HFF-Myc (cell line): ENCODE measurements at regions not wholly inside any gene's neighbourhood (a gene's known extent, or its start where the extent isn't known, plus 50 kb on each side); places are given as distances from the start of the nearest gene placed in this dataset.

Source experiments
- DNase-seq: peaks from one replicate; pipeline ENCODE4 v3.0.0-alpha.2; 2011; ENCODE audit warnings: low read depth; ENCODE audit errors: extremely low read depth
- H3K4me3 ChIP-seq: replicated peaks from 2 replicates; pipeline ENCODE4 v1.5.1; 2011; ENCODE audit warnings: low read depth, mild to moderate bottlenecking, control low read depth, low read length
- CTCF ChIP-seq: IDR thresholded peaks from 2 replicates; pipeline ENCODE4 v1.5.1; 2012; ENCODE audit warnings: mild to moderate bottlenecking, low read depth, low read length, control low read depth; ENCODE audit errors: missing control alignments

DNA sequence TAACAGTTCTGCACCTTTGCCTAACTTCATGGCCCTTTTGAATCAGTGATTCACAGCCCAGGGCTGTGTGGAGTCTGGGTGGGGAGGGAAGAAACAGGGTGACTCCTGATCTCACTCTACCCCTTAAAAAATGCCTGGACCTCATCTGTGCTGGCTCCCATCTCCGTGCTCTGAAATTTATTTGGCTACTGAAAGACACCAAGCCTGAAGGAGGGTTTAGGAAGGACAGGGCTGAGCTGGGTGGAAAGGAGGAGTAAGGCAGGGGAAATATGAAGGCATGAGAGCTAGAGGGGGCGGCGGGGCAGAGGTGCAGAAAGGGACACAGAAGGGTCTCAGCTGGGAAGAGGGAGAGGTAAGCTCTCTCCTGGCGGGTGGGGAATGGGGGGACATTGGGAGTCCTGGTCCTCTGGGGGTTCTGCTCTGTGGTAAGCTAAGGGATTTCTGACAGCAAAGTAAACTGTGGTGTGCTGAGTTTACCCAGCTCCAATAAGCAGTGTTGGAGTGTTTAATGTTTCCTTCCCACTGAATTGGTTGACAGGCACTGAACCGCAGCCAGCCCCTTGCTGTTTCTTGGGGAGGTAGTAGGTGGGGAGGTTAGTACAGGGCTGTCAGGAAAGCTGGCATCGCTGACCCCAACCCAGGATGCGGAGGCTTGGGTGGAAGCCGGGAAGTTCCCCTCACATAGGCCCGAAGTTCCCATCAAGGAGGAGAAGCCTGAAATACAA, 71.1 kb downstream of the RPUSD4 start:
- no peak for DNase-seq
- TF ChIP-seq CTCF, result no peak
- H3K4me3 ChIP-seq, result no peak overlapping the region

DNA sequence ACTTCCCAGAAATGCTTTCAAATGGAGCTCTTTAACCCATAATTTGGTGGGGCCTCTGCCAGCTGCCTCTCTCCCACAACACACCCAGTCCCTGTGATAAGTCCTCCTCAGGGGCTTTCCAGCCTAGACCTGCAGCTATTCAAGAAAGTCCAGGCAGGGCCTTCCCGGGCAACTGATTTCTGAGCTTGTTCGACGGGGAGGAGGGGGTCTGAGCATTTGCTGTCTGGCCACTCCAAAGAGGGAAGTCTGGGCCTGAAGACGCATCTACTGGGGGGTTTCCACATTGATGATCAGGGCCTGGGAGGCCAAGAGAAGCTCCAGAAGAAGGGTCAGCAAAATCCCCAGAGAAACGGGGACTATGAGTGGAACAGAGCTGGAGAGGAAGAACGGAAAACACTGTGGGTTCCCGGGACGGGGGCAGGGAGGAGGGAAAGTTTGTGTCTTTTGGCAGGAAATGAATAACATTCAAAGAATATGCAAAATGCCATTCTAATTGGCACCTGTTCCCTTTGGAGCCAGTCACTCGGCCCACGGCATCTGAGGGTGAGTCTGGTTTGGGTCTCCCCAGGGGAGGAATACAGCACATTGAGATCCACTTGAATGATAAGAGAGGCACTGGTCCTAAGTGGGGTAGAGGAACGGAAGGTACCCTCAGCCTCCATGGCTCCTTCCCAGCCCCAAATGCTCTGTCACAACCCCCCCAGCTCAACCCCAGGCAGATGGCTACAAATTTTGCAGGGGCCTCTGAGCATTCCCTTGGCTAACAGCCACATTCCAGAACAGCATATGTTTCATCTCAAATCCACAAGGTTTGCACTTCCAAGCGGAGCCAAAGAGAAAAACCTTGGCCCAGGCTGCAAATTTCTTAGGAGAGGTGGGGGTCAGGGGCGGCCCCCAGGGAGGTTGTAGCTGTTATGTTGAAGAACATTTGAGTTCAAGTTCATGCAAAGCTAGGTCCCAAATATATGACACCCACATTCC, 72.0 kb downstream of the RPUSD4 start:
- DNase-seq, result no peak
- no peak overlapping the region for H3K4me3 ChIP-seq
- TF ChIP-seq CTCF, result no peak

DNA sequence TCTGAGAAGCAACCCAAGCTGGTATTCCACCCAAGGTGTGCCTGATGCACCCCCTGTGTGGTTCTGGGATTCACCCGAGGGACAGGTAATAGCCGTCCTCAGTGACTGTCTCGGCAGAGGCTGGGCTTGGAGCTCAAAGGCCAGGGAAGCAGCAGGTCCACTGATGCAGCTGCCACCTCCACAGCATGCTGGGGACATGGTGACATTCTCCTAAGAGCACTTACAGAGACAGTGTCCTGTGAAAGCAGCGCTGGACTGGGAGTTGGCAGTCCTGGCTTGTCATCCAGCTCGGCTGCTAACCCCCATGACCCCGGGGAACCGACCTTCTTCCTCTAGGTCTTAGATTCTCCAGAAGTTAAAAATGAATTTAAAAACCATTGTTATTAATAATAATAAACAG, 72.8 kb downstream of the RPUSD4 start:
- no peak for DNase-seq
- H3K4me3 ChIP-seq, result no peak overlapping the region
- no peak for TF ChIP-seq CTCF

- DNase-seq, result no peak
- no peak for TF ChIP-seq CTCF
- no peak overlapping the region for H3K4me3 ChIP-seq
These were observed 74.3 kb downstream of the RPUSD4 start for GRCh38 chr11:126137136-126137535.

DNA sequence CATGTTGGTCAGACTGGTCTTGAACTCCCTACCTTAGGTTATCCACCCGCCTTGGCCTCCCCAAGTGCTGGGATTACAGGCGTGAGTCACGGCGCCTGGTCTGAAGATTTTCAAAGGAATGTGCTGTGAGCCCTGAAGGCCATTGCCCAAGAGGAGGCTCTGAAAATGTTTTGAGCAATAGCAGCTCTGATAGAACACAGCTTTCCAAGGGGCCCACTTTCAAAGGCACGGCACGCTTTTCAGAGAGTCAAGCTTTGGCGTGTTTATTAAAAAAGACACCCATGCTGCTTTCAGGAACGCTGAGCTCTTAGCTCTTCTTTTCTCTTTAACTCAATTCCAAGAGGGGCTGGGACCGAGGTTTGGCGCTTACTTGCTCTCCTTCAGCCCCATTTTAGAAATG, 73.8 kb upstream of the CDON start:
- no peak overlapping the region for H3K4me3 ChIP-seq
- TF ChIP-seq CTCF, result no peak
- no peak for DNase-seq

DNA sequence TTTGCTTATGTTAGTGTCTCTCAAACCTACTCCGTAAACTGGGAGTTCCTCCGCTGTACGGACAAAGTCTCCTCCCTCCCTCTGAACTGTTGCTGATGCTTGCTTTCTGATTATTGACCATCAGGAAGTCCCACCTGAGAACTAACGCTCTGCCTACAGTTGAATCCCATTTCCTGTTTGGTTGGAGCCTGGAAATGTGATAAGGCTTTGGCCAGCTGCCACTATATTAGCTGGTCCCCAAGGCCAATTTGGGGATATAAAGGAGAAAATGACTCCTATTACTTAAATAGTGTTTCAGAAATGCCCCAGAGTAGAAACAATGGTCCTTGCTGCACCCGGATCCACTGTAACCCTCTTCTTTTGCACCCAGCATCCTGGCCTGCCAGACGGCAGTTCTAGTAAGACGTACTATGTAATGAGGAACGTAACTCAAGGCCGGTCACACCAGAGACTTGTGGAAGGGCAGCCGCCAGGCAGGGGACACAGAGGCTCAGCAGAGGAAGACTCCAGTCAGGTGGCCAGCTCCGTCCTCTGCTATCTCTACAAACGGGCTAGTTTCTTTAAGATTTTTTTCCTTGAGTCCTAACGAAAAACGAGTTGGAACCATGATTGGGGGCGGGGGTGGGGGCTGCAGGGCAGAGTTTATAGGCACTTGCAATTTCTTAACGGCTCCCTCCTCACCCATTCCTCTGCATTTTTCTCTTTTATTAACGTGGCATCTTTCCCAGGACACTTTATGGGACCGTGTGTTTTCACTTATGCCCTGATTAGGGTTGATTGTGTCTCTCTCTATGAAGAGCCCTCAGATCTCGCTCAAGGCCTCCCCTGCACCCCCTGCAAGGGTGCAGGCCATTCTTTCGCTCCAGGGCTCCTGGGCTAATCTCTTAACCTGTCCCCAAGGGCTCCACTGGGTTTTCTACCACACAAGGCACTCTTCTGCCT, 72.8 kb upstream of the CDON start:
- TF ChIP-seq CTCF, result no peak
- DNase-seq, result no peak

More for the DNA sequence above, 72.8 kb upstream of the CDON start:
- H3K4me3 ChIP-seq, result no peak overlapping the region
